HG03442 (cell line): ENCODE measurements at regions not wholly inside any gene's neighbourhood (a gene's known extent, or its start where the extent isn't known, plus 50 kb on each side); places are given as distances from the start of the nearest gene placed in this dataset.

Experiments used
- ATAC-seq: cut with Tn5 transposase; IDR thresholded peaks from one replicate; pipeline ENCODE4 v1.9.1; 2021; ENCODE audit warnings: mild to moderate bottlenecking, moderate library complexity; ENCODE audit not compliant: unreplicated experiment

DNA sequence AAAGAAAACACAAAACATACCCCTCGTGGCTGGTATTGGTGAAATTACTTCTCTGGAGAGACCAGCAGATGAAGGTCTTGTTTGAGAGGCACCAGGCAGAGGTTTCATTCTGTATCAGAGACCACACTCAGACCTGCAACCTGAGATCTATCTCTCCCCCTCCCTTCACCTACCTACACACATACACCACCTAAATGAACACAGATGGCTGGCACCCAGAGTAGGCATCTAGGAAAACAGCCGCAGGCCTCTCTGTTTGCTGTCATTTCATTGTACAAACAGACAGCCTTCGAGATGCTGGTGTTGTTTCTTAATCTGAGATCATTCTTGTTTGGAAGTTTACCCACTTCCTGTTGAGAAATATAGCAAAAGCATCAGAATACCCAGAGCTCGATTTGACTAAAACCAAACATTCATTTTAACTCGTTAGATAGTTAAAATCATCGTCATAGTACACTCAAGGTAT lies 173.9 kb upstream of the SLC25A13 start:
- ATAC-seq, result peak; percentile 83

DNA sequence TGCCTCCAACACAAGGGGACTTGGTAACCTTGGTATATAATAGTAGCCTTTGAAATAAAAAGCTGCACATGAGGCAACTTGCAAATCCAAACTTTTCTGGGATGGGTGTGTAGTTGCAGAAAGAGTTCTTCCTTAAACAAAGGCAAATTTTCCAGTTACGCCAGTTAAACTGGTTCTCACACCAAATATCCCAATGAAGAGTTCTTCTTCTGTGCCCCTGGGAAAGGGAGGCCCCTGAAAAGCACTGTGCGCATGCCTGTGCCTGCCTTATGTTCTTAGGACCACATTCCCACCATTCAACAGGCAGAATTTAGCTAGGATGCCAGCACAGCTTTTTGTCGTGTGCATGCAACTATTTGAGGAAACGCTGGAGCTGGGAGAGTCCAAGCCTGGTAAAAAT lies 164.8 kb upstream of the SLC25A13 start:
- ATAC-seq, result no peak

DNA sequence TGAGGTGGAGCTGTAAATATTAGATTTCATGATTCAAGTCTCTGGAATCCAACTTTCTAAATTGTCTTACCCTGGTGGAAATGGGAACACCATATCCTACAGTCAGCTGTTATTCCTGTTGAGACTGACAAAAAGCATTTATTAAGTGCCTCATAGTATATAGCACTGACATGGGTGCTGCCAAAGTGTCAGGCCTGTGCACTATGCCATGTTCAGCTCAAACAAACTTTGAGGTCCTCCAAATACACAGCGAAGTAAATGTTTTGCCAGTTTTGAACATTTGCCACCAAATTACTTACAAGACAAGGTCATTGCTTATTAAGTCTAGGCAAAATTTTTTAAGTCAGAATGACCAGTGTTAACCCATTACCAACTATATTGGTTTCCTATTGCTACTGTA lies 162.9 kb upstream of the SLC25A13 start:
- ATAC-seq, result no peak

DNA sequence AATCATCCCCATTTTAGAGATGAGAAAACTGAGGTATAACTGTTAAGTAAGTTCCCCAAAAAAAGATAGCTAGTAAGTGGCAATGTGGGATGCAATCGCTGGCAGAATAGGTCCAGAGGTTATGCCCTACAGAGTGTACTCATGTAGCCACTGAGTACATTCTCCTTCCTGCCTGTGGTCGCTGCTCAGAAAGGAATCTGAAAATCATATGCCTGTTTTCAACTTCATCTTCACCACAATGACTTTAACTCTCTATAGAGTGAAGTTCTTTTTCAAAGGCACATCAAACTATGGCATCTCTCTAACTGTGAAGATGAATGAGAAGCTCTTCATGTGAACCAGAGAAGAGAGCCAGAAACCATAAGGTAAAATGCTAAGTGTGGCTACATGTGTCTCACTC lies 162.2 kb upstream of the SLC25A13 start:
- ATAC-seq, result no peak

DNA sequence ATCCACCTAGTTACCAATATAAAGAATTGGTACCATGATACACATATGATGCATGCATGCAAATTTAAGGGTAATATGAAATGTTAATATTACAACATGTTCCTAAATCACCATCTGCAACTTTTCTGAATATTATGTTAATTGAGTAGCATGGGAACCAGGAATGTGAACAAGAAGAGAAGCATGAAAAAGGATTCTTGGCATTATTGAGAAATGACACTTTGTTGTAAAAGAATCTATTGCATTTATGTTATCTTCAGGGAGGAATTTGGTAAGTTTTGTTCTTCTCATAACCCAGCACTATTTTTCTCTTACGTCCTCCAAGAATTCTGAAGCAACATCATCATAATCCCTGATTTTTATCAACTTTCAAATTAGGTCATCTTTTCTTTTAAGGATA lies 159.9 kb upstream of the SLC25A13 start:
- no peak for ATAC-seq

DNA sequence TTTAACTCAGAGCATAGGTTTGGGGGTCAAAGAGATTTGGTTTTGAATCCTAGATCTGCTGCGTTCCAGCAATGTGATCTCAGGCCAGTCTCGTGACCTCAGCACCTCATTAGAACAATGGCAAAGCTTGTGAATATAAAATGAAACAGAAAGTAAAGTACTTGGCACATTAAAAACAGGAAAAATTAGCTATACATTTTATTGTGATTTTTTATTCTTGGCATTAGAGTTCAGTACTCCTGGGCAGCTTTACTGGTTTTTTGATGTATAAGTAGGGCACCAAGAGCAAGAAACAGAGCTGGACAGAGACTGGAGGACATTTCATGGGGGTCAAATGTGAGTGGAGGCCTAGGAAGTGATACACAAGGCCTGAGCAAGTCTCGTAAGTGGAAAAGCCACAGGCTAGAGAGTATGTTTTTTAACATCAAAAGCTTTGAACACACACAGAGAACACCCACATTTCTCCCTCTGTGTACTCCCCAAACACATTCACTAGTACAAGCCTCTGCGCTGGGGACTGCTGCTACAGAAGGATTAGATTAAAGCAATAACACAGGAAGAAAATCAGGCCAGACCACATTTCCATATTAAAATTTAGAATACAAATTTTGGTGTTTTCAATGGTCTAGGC lies 157.2 kb upstream of the SLC25A13 start:
- no peak for ATAC-seq

DNA sequence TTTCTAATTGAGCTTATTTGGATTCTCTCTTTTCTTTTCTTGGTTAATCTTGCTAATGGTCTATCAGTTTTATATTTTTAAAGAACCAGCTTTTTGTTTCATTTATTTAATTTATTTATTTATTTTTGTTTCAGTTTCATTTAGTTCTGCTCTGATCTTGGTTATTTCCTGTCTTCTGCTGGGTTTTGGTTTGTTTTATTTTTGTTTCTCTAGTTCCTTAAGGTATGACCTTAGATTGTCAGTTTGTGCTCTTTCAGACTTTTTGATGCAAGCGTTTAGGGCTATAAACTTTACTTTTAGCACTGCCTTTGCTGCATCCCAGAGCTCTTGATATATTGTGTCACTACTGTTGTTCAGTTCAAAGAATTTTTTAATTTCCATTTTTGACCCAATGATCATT lies 149.7 kb upstream of the SLC25A13 start:
- no peak for ATAC-seq

DNA sequence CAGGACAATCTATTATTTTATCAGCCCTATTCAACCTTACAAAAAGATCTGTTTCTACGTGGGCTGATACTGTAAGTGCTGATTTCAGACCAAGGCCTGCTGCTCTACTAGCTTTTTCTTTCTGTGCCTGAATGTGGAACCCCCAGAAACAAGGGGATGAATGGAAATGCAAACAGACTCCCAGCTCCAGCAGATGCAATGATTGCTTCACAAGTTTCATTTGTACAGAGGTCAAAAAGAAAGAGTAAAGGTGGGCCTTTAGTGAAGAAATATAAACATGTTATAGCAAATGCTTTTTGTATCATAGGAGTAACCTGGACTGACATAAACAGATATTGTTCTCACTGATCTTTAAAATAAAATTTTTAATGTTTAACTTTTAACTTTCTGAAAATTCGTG lies 130.2 kb upstream of the SLC25A13 start:
- ATAC-seq, result no peak

DNA sequence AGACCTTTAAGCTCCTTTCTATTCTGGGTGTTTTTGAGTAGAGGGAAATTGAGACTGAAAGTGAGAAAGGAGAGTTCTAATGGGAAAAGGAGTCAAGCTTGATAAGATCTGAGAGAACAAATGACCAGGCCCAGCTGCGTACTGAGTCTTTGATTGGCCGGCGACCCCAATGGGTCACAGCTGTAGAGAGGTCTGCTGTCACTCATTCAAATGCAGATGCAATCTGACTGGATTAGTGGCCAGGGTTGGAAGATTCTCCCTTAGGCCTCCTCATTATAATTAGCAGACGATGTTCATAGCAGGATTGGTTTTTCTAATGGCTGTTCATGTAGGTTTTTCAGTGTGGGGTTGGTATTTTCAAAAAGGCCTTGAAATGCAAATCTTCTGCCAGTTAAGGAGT lies 127.2 kb upstream of the SLC25A13 start:
- ATAC-seq, result no peak

DNA sequence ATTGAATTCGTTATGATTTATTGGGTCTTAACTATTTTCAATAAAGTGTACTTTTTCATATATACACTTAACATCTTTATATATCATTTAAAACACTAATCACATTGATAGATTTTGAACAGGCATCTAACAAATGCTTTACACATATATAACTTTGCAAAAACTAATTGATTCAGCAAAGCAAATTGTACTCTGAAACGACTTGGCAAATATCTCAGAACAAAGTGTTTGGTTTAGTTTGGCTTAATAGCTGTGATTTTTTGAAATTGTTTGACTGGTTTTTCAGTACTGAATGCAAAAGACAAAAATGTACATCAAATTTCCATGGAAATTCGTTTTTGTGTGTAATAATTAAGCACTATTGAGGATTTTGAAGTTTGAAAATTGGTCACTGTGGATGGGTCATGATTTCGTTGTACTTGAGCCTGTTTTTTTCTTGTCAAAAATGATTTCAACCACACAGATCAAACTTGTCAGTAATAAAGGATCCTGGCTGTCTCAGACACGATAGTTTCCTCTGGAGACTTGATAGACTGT lies 125.3 kb upstream of the SLC25A13 start:
- ATAC-seq, result no peak

DNA sequence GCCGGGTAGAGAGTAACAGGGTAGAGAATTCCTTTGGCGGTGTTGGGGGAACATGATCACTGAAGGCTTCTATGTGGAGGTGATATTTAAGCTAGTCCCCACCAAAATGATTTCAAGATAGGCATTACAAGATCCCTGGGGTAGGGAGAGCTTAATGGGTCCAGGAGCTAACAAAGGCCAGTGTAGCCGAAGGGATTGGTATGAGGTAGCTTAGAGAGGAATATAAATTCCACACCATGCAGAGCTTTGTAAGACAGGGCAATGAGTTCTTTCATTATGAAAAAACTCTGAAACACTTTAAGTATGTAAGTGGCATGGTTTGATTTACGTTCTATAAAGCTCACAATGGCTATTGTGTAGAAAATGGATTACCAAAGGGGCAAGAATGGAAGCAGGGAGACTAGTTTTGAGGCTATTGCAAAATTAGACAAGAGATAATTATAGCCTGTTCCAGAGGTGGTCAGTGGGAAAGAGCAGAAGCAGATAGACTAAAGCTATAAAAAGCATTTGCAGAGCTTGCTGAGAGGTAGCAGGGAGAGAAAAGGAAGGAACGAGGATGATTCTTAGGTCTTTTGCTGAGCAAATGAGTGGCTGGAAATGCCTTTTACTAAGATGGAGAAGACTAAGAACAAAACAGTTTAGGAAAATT lies 119.7 kb upstream of the SLC25A13 start:
- no peak for ATAC-seq

DNA sequence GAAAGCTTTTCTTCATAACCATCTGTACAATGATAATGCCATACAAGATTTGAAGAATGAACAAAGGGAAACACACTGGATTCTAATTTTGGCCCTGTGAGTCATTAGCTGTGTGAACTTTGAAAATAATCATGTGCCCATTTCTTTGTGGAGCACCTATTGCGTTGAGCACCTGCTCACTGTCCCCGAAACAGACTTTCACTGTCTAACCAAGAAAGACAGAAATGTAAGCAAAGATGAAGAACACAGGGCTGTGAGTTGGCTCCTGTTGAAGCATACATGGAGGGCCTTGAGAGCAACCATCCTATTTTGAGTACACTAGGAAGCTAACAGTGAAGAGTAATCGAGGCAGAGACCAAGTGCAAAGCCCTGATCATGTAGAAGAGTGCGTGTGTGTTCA lies 118.4 kb upstream of the SLC25A13 start:
- no peak for ATAC-seq

DNA sequence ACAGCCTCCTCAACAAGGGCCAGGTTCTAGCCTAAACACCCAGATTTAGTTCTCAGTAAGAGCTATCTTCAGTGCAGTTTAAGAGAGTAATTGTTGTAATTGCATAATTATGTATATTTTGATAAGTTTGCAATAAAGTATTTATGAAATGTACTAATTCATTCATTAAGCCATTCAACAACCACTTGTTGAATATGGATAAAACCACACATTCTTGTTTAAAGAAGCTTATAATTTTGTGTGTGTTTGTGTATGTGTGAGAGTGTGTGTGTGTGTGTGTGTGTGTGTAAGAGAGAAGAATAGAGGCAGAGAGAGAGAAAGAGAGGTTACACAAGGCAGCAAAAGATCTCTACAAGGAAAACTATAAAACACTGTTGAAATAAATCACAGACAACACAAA lies 115.0 kb upstream of the SLC25A13 start:
- no peak for ATAC-seq

DNA sequence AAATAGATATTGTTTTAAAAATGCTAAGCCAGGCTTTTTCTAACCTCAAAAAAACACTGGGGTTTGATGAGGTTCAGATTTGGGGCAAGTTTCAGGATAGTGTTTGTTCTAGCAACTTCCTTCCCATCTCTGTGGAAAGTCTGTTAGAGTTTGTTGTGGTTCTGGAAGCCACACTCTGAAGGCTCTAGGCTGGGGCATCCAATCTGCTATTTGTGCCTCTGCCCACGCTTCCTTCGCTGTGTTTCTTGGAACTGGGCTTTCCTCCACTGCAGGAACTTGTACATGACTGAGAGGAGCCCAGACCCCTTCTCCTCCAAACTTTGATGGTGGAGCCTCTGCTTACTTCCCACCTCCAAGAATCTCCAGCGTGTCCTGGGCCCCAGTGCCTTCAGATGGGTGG lies 108.5 kb upstream of the SLC25A13 start:
- ATAC-seq, result no peak

DNA sequence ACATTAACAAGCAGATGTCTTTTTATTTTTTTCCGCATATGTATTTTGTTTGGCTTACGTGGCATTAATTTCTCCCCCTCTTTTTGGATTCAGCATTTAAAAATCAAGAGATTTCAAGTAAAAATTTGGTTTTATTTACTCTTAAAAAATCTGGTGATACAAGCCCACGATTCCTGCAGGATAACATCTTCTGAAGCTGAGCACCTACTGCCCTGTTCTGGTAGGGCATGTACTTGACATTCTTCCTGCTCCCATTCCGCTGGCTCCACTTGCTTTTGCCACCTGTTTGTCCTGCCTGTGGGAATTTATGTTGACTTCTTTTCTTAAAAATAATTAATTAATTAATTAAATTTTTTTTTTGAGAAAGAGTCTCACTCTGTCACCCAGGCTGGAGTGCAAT lies 105.2 kb upstream of the SLC25A13 start:
- ATAC-seq, result no peak

DNA sequence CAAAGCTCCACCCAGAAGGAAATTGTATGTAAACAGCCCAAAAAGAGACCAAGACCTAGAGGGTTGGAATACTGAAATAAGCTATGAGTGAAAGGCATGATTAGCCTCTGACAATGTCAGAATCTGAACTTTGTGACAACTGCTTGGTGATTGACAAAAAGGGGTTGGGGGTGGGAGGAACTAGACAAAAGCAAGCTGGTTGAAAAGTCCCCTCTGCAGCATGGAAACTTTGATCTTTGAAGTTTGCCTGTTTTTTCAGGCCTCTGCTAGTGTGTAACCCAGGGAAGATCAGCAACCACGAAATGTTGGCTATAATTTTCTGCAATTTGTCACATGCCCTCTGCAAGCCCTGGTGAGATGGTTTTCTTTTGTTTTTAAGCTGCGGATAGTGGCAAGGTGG lies 104.8 kb upstream of the SLC25A13 start:
- no peak for ATAC-seq

DNA sequence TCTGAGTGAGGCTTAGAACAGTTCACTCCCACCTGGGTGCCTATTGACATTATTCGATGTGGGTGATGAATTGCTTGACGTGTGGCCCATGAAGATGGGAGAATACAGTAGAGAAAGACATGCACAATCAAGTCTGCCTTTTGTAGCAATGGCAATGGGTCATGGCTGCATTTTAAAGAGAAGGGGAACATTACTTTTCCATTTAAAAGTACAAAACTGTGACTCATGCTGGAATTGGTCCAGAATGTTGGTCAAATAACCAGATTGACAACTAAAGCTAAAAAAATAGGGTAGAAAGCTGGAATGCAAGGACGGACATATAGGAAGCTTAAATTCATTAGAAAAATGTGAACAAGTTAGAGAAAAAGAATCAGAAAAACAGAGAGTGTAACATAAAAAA lies 104.1 kb upstream of the SLC25A13 start:
- no peak for ATAC-seq

DNA sequence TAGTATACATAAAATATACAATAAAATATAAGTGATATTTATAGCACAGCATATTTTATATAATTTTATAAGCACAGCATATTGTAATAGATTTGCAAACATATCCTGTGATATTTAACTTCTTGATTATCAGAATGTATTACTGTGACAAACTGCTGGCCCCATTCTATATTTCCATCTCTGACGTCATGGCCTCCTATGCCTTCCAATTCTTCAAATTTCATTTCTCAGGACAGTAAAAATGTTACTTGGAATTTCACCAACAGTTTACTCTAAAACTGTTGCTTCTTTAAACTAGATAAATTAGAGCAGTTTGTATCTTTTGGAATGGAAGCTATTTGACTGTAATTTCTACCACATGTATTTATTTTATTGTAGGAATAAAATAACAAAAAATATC lies 102.5 kb upstream of the SLC25A13 start:
- ATAC-seq, result no peak

DNA sequence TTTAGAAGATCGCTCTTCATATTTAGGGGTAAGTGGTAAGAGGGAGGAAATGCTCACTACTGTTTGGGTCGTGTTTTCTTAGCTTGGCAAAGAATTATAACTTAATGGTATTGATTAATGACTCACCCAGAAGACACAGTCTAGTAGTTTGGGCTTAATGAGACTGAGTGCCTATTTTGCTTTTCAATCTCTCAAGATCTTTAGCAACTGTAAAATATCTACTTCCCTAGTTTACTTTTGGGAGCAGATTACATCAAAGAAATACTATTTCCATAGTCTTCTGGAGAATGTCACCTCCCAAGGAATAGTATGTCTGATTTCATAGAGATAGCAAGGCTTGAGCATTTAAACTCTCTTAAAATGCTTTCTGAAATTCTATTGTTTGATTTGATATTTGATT lies 100.5 kb upstream of the SLC25A13 start:
- ATAC-seq, result no peak

DNA sequence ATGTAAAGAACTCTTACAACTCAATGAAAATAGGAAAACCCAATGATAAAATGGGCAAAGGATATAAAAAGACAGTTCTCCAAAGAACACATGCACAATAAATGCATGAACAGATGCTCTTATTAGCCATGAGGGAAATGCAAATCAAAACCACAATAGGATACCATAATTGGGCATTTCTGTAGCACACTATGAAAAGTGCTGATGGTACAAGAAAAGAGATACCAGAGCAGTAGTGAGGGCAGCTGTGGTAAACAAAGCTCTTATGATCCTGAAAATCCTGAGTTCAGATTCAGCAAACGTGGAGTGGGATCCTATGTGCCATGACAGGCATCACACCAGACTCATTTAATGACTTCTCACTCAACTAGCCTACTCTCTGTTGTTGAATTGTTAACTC lies 96.7 kb upstream of the SLC25A13 start:
- ATAC-seq, result no peak

DNA sequence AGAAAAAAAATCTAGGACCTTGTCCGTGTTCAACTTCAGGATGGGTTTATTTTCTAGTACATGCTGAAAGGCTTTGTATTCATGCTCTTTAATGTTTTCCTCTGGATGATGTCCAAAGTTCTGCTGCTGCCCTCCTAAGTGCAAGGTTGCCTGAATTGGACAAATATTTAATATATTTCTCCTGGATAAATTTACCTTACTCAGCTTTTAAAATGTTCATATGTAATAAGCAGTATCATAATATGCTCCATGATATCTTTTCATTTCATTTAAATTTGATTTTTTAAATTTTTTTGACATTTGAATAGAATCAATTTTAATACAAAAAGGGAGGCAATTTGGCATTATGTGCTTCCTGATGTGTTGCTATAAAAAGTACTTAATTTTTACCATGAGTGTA lies 95.9 kb upstream of the SLC25A13 start:
- ATAC-seq, result no peak

DNA sequence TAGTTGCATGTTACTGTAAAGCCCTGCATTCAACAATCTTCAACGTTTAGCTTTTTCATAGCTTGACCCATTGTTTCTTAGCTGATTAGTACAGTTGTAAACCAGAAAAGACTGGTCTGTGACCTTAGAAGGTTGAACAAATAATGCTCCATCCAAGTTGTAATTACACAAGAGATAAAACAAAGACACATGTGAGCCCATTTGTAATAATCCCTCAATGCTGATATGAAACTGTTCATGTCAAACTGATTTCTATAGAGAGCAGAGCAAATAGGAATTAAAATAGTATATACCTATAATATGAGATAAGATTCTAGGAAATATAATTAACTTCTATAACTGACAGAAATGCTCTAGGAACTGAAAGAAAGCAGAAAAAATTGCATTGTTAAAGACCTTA lies 94.7 kb upstream of the SLC25A13 start:
- ATAC-seq, result no peak

DNA sequence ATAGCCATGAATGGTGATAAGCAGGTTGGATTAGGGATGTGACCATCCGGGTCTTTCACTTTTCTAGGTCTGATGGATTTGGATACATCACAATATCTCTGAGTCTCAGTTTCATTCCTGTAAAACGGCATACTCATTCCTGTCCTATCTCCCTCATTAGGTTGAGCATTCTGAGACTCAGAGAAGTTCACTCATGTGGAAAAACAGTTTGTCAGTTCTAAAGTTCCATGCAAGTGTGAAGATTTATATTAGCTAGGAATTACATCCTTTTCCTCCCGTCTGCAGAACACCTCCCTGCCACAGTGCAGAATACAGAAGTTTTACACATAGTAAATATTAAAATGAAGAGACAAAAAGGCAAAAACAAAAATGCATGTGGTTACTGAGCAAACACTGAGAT lies 94.2 kb upstream of the SLC25A13 start:
- ATAC-seq, result no peak
